Liver (tissue), 8 donors: ENCODE measurements at regions not wholly inside any gene's neighbourhood (a gene's known extent, or its start where the extent isn't known, plus 50 kb on each side); places are given as distances from the start of the nearest gene placed in this dataset.

Experiments used
- DNase-seq: peaks from one replicate; pipeline ENCODE4 v3.0.0-alpha.2; 2017; ENCODE audit warnings: low spot score
- H3K27ac ChIP-seq, 2 donors: one replicate each; pipeline ENCODE4 v1.7.0; 2013; ENCODE audit warnings: inconsistent platforms in 2 of 2, low read length in 2 of 2, control low read depth in 1 of 2, low read depth in 1 of 2, mild to moderate bottlenecking in 1 of 2
- H3K27me3 ChIP-seq, 4 donors: one replicate each; pipeline versions ENCODE4 v1.6.1 to v1.7.0; 2013; ENCODE audit warnings: low read length in 3 of 4, inconsistent platforms in 1 of 4, mild to moderate bottlenecking in 1 of 4, moderate library complexity in 1 of 4; ENCODE audit not compliant: control insufficient read depth in 4 of 4, insufficient read depth in 4 of 4
- H3K36me3 ChIP-seq, 4 donors: one replicate each; pipeline versions ENCODE4 v1.6.1 to v1.7.0; 2013; ENCODE audit warnings: low read length in 3 of 4, mild to moderate bottlenecking in 3 of 4, low read depth in 1 of 4, moderate library complexity in 1 of 4; ENCODE audit not compliant: control insufficient read depth in 4 of 4, insufficient read depth in 3 of 4
- H3K4me1 ChIP-seq, 4 donors: one replicate each; pipeline versions ENCODE4 v1.6.1 to v1.7.0; 2013; ENCODE audit warnings: low read length in 3 of 4, mild to moderate bottlenecking in 3 of 4, moderate library complexity in 1 of 4; ENCODE audit not compliant: control insufficient read depth in 4 of 4, insufficient read depth in 4 of 4
- H3K4me3 ChIP-seq, 3 donors: one replicate each; pipeline versions ENCODE4 v1.6.1 to v1.7.0; 2013; ENCODE audit warnings: low read length in 3 of 3, control low read depth in 1 of 3, low read depth in 1 of 3, mild to moderate bottlenecking in 1 of 3
- H3K9ac ChIP-seq, 2 donors: one replicate each; pipeline ENCODE4 v1.7.0; 2013; ENCODE audit warnings: low read length in 2 of 2, mild to moderate bottlenecking in 2 of 2, moderate library complexity in 2 of 2, control low read depth in 1 of 2, low read depth in 1 of 2
- H3K9me3 ChIP-seq, 4 donors: one replicate each; pipeline versions ENCODE4 v1.6.1 to v1.7.0; 2013; ENCODE audit warnings: low read length in 3 of 4; ENCODE audit not compliant: control insufficient read depth in 4 of 4
- CTCF ChIP-seq: fragments of 150-350 bp; IDR thresholded peaks from 2 replicates; pipeline ENCODE4 v1.5.1; 2017; ENCODE audit warnings: improper control_type of control experiment, low read depth, low read length; ENCODE audit not compliant: missing input control
- HNF4A ChIP-seq, 2 donors: conservative IDR thresholded peaks; 2 replicates each; pipeline ENCODE4 v1.6.1; 2016; ENCODE audit warnings: antibody characterized with exemption in 2 of 2, mild to moderate bottlenecking in 2 of 2
- HNF4G ChIP-seq: IDR thresholded peaks from 2 replicates; pipeline ENCODE4 v1.6.1; 2016; ENCODE audit warnings: antibody characterized with exemption
- MAX ChIP-seq: IDR thresholded peaks from 2 replicates; pipeline ENCODE4 v1.6.1; 2016; ENCODE audit warnings: antibody characterized with exemption
- RAD21 ChIP-seq, 2 donors: IDR thresholded peaks; 2 replicates each; pipeline ENCODE4 v1.6.1; 2016; ENCODE audit warnings: antibody characterized with exemption in 2 of 2, mild to moderate bottlenecking in 2 of 2
- REST ChIP-seq: IDR thresholded peaks from 2 replicates; pipeline ENCODE4 v1.6.1; 2016; ENCODE audit warnings: antibody characterized with exemption, mild to moderate bottlenecking
- YY1 ChIP-seq: IDR thresholded peaks from 2 replicates; pipeline ENCODE4 v1.6.1; 2016; ENCODE audit warnings: antibody characterized with exemption, mild to moderate bottlenecking
- ZBTB33 ChIP-seq: IDR thresholded peaks from 2 replicates; pipeline ENCODE4 v1.6.1; 2016; ENCODE audit warnings: antibody characterized with exemption
- WGBS: extraction: QIAGEN DNeasy Blood & Tissue Kit; methylation state at CpG from one replicate; pipeline ENCODE4 v1.1.7; 2013; 5-methylcytosine and 5-hydroxymethylcytosine counted together
- donor health status: healthy.
- donor health status: healthy.
- donor health status: healthy.
- donor health status: healthy.
- donor health status: healthy.

- Histone ChIP-seq H3K36me3 (no peaks in the 10 kb centered on the region), H3K4me3 (no peak overlapping the region), H3K4me1 (no peaks in the 10 kb centered on the region), H3K9ac (no peak overlapping the region), H3K27ac (no peak overlapping the region), H3K9me3 (no peaks in the 10 kb centered on the region), H3K27me3 (no peaks in the 10 kb centered on the region)
- 81% methylated on average over 22 of the region's 22 CpGs for WGBS
- peak; percentile 27 for DNase-seq
- TF ChIP-seq ZBTB33 (no peak), HNF4G (no peak), RAD21 (IDR thresholded peaks at IDR 0.05) (no peak), CTCF (no peak), YY1 (no peak), MAX (no peak)
Measured at GRCh38 chr11:134572741-134573675, 161.0 kb upstream of the B3GAT1 start.

GRCh38 chr11:134571301-134571700 lies 159.3 kb upstream of the B3GAT1 start:
- no peaks in the 10 kb centered on the region for H3K4me1 ChIP-seq
- H3K27me3 ChIP-seq, result no peaks in the 10 kb centered on the region
- no peak overlapping the region for H3K27ac ChIP-seq
- 91% methylated on average over 3 of the region's 3 CpGs for WGBS
- DNase-seq, result no peak
- no peaks in the 10 kb centered on the region for H3K36me3 ChIP-seq
- no peak overlapping the region for H3K9ac ChIP-seq
- no peaks in the 10 kb centered on the region for H3K9me3 ChIP-seq
- no peak overlapping the region for H3K4me3 ChIP-seq
- TF ChIP-seq REST, result no peak
- no peak for TF ChIP-seq CTCF
- no peak for TF ChIP-seq HNF4A (conservative IDR thresholded peaks at IDR 0.05)
